GM12865 (cell line): ENCODE measurements at regions not wholly inside any gene's neighbourhood (a gene's known extent, or its start where the extent isn't known, plus 50 kb on each side); places are given as distances from the start of the nearest gene placed in this dataset.
A peak's percentile ranks its signal among the peaks of the same experiment; 100 is the strongest.
"Not testable (repeated sequence)": the region's sequence is repeated elsewhere in the genome, so short reads cannot be mapped to it uniquely, and the experiment has no call there.

Experiments
- DNase-seq: peaks from one replicate; pipeline ENCODE4 v3.0.0; 2010; ENCODE audit warnings: low read depth
- H3K4me3 ChIP-seq: 2 replicates; pipeline ENCODE4 v1.5.1; 2011; ENCODE audit warnings: mild to moderate bottlenecking, low read depth, low read length, control low read depth
- TF ChIP-seq, protein P1 (sequence below): IDR thresholded peaks from 2 replicates; pipeline ENCODE4 v1.5.1; 2011; ENCODE audit warnings: low read length, control low read depth, low read depth, inconsistent platforms; ENCODE audit not compliant: insufficient read depth; ENCODE audit errors: missing control alignments

DNA sequence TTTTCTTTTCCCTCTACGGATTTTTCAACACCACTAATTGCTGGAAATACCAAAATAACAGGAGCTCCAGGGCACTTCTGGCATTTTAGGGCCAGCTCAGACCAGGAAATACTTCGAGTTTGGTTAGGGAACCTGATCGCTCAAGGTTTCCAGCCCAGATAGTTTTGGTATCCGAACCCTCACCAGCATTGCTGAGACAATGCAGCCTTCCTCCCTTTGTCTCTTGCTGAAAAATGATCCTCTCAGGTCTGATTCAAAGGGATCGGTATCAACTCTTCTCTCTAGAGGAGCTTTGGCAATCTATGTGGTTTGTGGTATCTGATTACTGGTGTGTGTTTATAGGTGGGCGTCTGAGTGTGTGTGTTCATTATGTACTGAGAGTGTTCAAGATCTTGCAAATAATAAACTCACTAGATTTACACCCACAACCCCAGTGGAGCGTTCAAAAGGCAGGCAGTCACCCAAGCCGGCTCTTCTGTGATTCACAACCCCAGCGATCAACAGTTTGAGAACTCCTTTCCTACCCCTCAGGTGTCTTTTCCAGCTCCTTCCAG lies 122.8 kb upstream of the EGFLAM start:
- no peak overlapping the region for H3K4me3 ChIP-seq
- DNase-seq = no peak
- TF ChIP-seq, protein P1, sequence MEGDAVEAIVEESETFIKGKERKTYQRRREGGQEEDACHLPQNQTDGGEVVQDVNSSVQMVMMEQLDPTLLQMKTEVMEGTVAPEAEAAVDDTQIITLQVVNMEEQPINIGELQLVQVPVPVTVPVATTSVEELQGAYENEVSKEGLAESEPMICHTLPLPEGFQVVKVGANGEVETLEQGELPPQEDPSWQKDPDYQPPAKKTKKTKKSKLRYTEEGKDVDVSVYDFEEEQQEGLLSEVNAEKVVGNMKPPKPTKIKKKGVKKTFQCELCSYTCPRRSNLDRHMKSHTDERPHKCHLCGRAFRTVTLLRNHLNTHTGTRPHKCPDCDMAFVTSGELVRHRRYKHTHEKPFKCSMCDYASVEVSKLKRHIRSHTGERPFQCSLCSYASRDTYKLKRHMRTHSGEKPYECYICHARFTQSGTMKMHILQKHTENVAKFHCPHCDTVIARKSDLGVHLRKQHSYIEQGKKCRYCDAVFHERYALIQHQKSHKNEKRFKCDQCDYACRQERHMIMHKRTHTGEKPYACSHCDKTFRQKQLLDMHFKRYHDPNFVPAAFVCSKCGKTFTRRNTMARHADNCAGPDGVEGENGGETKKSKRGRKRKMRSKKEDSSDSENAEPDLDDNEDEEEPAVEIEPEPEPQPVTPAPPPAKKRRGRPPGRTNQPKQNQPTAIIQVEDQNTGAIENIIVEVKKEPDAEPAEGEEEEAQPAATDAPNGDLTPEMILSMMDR = no peak

DNA sequence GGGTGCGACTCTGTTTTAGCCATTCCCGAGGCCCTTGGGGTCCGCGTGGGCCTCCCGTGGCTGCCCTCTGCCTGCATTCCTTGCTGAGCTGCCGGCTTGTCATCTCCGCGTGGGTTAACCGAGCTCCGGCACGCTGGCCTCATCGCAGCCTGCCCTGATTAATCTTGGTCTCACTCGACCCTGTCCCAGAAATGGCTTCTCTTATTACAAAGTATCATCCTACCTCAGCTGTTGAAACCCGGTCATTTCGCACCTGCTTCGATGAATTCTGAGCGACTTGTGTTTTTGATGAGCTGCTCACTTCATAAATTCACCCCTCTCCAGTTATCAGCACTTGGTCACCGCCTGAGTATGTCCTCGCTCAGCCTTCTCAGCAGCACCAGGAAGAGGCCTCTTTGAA lies 123.5 kb upstream of the EGFLAM start:
- DNase-seq = no peak
- no peak overlapping the region for H3K4me3 ChIP-seq
- TF ChIP-seq, protein P1 = no peak

DNA sequence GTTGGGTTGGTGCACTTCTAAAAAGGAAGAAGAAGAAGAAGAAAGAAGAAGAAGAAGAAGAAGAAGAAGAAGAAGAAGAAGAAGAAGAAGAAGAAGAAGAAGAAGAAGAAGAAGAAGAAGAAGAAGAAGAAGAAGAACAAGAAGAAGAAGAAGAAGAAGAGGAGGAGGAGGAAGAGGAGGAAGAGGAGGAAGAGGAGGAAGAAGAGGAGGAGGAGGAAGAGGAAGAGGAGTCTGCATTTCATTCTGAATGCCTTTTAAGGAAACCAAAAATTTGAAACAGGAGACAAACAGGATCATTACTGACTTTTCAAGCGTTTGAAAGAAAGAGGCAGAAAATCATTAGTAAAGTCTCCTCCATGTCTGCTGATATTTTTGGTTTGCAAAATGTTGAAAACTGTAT lies 124.1 kb upstream of the EGFLAM start:
- not testable (repeated sequence) for DNase-seq, H3K4me3 ChIP-seq

DNA sequence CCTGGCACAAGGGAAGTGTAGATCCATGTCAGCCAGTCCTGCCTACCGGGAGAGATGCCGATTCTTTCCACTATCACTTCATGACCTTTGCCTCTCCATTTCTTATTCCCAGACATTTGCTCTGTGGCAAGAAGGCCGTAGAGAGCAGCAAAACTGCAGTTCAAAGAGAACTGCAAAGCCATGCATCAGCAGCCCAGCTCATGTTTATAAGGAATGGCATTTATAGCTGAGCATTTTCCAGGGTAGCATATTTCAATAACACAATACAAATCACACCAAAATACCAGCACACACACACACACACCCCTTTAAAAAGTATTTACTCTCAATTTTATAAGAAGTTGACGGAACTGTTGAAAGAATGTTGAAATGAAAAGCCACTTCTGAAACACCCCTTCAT lies 126.7 kb upstream of the EGFLAM start:
- H3K4me3 ChIP-seq = no peak overlapping the region
- no peak for DNase-seq
- TF ChIP-seq, protein P1 = no peak

DNA sequence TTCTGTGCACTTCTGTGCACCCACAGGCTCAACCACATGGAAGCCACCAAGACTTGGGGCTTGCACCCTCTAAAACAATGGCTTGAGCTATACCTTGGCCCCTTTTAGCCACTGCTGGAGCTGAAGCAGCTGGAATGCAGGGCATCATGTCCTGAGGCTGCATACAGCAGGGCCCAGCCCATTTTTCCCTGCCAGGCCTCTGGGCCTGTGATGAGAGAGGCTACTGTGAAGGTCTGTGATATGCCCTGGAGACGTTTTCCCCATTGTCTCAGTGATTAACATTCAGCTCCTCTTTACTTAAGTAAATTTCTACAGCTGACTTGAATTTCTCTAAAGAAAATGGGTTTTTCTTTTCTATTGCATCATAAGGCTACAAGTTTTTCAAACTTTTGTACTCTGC lies 134.0 kb upstream of the EGFLAM start:
- no peak overlapping the region for H3K4me3 ChIP-seq
- TF ChIP-seq, protein P1 = no peak
- DNase-seq = no peak

DNA sequence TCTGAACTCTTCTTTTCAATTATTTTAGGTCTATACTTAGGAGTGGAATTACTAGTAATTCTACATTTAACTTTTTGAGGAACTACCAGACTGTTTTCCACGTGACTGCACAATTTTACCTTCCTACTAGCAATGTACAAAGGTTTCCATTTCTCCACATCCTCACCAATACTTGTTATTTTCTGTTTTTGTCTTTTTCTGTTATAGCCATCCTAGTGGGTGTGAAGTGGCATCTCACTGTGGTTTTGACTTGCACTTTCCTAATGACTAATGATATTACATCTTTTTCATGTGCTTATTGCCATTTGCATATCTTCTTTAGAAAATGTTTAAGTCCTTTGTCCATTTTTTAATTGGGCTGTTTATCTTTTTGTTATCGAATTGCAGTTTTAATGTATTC lies 136.9 kb upstream of the EGFLAM start:
- peak; percentile 11 for DNase-seq
- H3K4me3 ChIP-seq = no peak overlapping the region
- TF ChIP-seq, protein P1 = no peak

DNA sequence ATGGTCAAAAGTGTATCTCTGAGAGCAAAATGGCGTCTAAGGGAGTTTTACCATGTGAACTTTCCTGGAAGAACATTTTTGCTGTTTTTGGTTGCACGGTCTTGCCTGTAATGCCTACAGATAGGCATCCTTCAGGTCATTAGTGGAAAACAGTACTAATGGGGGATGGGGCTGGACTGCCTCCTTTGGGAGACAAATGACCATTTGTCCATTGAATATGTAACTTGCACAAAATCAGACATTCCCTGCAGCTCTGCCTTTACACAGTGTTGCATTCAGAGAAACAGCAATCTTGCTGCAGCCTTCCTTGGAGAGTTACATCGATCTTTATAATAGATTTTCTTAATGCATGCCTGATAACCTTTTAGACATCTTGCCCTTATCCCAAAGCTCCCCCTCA lies 138.5 kb upstream of the EGFLAM start:
- H3K4me3 ChIP-seq = no peak overlapping the region
- no peak for DNase-seq
- TF ChIP-seq, protein P1 = no peak
